Tibial nerve (tissue), 4 donors: ENCODE measurements at regions not wholly inside any gene's neighbourhood (a gene's known extent, or its start where the extent isn't known, plus 50 kb on each side); places are given as distances from the start of the nearest gene placed in this dataset.

ENCODE experiments used
- DNase-seq, 2 donors: peaks; one replicate each; pipeline ENCODE4 v3.0.0-alpha.2; 2019; ENCODE audit warnings: low spot score in 2 of 2
- H3K27ac ChIP-seq, 4 donors: fragments of 200-600 bp; sonication (generic) in 3 of 4; one replicate each; pipeline ENCODE4 v1.5.1; 2017 to 2019; ENCODE audit warnings: mild to moderate bottlenecking in 1 of 4
- H3K27me3 ChIP-seq, 2 donors: fragments of 200-600 bp; sonication (generic) in 1 of 2; one replicate each; pipeline versions ENCODE4 v1.5.1 to v1.6.0; 2017 to 2019
- H3K36me3 ChIP-seq, 3 donors: fragments of 200-600 bp; sonication (generic); one replicate each; pipeline ENCODE4 v1.5.1; 2018 to 2019
- H3K4me1 ChIP-seq, 4 donors: fragments of 200-600 bp; sonication (generic) in 3 of 4; one replicate each; pipeline ENCODE4 v1.5.1; 2017 to 2019
- H3K4me3 ChIP-seq, 4 donors: fragments of 200-600 bp; sonication (generic) in 3 of 4; one replicate each; pipeline ENCODE4 v1.5.1; 2017 to 2019; ENCODE audit warnings: mild to moderate bottlenecking in 1 of 4, moderate library complexity in 1 of 4
- H3K9me3 ChIP-seq, 4 donors: fragments of 200-600 bp; sonication (generic) in 3 of 4; one replicate each; pipeline ENCODE4 v1.5.1; 2017 to 2019
- EP300 ChIP-seq, 2 donors: sonication (generic); formaldehyde crosslinking; IDR thresholded peaks; one replicate each; pipeline ENCODE4 v1.6.1; 2017; ENCODE audit warnings: antibody characterized with exemption in 2 of 2, mild to moderate bottlenecking in 1 of 2
- POLR2A ChIP-seq, 2 donors: fragments of 450-650 bp; IDR thresholded peaks; one replicate each; pipeline ENCODE4 v1.6.1; 2017; ENCODE audit warnings: antibody characterized with exemption in 2 of 2, mild to moderate bottlenecking in 2 of 2, moderate library complexity in 2 of 2
- WGBS, 2 donors: methylation state at CpG; one replicate each; pipeline ENCODE4 v1.1.5; 2018; 5-methylcytosine and 5-hydroxymethylcytosine counted together
- TF ChIP-seq, protein P1 (sequence below), 5 experiments: fragments of 200-600 bp in 3 of 5; fragments of 450-650 bp in 2 of 5; sonication (generic) in 3 of 5; IDR thresholded peaks; one replicate each; pipeline ENCODE4 v1.5.1; 2016 to 2019; ENCODE audit warnings: antibody characterized with exemption in 5 of 5, mild to moderate bottlenecking in 3 of 5, moderate library complexity in 2 of 5

DNA sequence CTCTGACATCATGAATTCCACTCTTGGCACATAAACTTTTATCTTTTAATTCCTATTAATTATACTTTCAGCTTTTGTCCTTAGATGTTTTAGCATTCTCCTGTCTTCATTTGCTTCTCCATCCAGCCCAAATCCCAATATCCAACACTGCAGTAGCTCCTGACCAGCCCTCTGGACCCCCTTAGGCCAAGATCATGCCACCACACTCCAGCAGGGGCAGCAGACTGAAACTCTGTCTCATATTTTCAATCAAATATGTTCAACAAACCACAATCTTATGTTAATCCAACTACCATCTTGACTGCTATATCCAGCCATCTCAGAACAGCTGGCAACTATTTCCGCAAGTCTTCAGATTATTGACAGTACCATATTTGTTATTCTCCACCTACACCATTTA lies 315.8 kb upstream of the ROBO2 start:
- no peaks in the 10 kb centered on the region for H3K9me3 ChIP-seq
- no peak overlapping the region for H3K4me3 ChIP-seq
- 94 to 97% methylated on average over 1 of the region's 1 CpG for WGBS, 2 donors
- TF ChIP-seq POLR2A (IDR thresholded peaks at IDR 0.05) (no peak), EP300 (IDR thresholded peaks at IDR 0.05) (no peak)
- TF ChIP-seq, protein P1, sequence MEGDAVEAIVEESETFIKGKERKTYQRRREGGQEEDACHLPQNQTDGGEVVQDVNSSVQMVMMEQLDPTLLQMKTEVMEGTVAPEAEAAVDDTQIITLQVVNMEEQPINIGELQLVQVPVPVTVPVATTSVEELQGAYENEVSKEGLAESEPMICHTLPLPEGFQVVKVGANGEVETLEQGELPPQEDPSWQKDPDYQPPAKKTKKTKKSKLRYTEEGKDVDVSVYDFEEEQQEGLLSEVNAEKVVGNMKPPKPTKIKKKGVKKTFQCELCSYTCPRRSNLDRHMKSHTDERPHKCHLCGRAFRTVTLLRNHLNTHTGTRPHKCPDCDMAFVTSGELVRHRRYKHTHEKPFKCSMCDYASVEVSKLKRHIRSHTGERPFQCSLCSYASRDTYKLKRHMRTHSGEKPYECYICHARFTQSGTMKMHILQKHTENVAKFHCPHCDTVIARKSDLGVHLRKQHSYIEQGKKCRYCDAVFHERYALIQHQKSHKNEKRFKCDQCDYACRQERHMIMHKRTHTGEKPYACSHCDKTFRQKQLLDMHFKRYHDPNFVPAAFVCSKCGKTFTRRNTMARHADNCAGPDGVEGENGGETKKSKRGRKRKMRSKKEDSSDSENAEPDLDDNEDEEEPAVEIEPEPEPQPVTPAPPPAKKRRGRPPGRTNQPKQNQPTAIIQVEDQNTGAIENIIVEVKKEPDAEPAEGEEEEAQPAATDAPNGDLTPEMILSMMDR (IDR thresholded peaks at IDR 0.05), result no peak
- no peaks in the 10 kb centered on the region for H3K4me1 ChIP-seq
- no peaks in the 10 kb centered on the region for H3K36me3 ChIP-seq
- DNase-seq, result no peak
- H3K27me3 ChIP-seq, result no peaks in the 10 kb centered on the region
- no peak overlapping the region for H3K27ac ChIP-seq

DNA sequence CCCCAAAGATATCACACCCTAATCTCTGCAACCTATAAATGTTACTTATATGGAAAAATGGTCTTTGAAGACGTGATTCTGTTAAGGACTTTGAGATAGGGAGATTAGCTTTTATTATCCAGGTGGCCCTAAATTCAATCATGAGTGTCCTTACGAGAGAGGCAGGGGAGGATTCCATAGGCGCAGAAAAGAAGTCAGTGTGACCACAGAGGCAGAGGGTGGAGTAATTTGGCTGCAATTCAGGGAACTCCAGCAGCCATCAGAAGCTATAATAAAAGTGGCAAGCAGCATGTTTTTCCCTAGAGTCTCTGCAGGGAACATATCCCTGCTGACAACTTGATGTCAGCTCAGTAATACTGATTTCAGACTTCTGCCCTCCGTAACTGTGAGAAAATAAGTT lies 315.2 kb upstream of the ROBO2 start:
- Histone ChIP-seq H3K4me3 (no peak overlapping the region), H3K9me3 (no peaks in the 10 kb centered on the region), H3K27me3 (no peaks in the 10 kb centered on the region), H3K36me3 (no peaks in the 10 kb centered on the region), H3K27ac (no peak overlapping the region), H3K4me1 (no peaks in the 10 kb centered on the region)
- DNase-seq, result no peak
- TF ChIP-seq, protein P1 (IDR thresholded peaks at IDR 0.05), result no peak
- no peak for TF ChIP-seq EP300 (IDR thresholded peaks at IDR 0.05)
- no peak for TF ChIP-seq POLR2A (IDR thresholded peaks at IDR 0.05)
- 39 to 58% methylated on average over 4 of the region's 4 CpGs for WGBS, 2 donors

DNA sequence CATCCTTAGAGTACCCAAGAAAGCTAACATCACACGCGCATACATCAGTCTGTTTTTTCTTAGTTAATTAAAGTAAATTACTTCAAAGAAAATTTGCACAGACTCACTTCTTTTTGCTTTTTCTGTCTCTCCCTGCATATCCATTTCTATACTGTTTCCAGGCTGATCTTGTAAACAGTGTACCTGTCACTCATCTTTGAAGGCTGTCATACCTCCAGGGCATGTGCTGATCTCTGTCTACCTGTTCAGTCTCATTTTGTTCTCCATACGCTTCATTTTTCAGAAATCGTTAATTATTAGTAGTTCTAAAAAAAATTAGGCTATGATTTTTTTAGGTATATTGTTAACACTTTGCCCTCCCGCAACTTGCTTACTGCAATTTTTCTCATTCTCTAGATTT lies 313.9 kb upstream of the ROBO2 start:
- 93 to 96% methylated on average over 5 of the region's 5 CpGs for WGBS, 2 donors
- Histone ChIP-seq H3K27me3 (no peaks in the 10 kb centered on the region), H3K27ac (no peak overlapping the region), H3K4me1 (no peaks in the 10 kb centered on the region), H3K4me3 (no peak overlapping the region), H3K36me3 (no peaks in the 10 kb centered on the region), H3K9me3 (no peaks in the 10 kb centered on the region)
- TF ChIP-seq, protein P1 (IDR thresholded peaks at IDR 0.05), result no peak
- TF ChIP-seq POLR2A (IDR thresholded peaks at IDR 0.05) (no peak), EP300 (IDR thresholded peaks at IDR 0.05) (no peak)
- no peak for DNase-seq

DNA sequence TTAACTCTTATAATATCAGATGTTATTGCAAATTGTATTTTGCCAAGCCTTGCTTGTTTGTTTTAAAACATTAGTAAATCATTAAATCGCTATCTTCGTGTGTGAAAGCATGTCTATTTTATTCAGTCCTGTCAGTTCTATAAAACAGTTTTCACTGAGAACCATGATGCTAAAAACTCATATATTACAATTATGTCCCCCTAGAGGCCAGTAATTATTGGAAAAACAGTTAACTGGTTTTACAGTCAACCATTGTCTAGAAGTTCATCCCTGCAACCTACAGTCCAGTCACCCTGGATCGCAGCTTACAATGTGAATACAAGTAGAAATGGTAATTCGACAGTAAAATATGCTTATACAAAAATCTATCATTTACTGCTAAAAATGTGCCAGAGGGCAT lies 311.5 kb upstream of the ROBO2 start:
- no peak for DNase-seq
- Histone ChIP-seq H3K4me1 (no peaks in the 10 kb centered on the region), H3K4me3 (no peak overlapping the region), H3K9me3 (no peaks in the 10 kb centered on the region), H3K36me3 (no peaks in the 10 kb centered on the region), H3K27ac (no peak overlapping the region), H3K27me3 (no peaks in the 10 kb centered on the region)
- TF ChIP-seq, protein P1 (IDR thresholded peaks at IDR 0.05), result no peak
- TF ChIP-seq EP300 (IDR thresholded peaks at IDR 0.05) (no peak), POLR2A (IDR thresholded peaks at IDR 0.05) (no peak)
- WGBS, 2 donors, result 42 to 44% methylated on average over 4 of the region's 4 CpGs

DNA sequence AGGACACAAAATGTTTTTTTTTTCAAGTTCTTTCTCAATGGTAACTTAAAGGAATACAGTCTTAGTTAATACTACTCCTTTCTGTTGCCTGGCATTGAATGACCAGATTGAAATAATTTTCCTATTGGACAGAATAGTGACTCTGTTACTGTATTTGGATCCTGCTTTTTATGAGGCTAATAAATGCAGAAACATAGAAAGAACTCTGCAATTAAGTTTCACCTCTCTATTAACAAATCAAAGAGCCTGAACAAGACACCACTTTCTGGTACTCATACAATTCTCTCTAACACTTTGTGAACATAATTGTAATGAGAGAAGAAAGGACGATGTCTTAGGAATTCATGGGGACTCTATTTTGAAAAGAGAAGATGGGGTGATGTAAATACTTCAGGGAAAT lies 308.4 kb upstream of the ROBO2 start:
- TF ChIP-seq POLR2A (IDR thresholded peaks at IDR 0.05), result no peak
- TF ChIP-seq, protein P1 (IDR thresholded peaks at IDR 0.05), result no peak
- TF ChIP-seq EP300 (IDR thresholded peaks at IDR 0.05), result no peak
- H3K36me3 ChIP-seq, result no peaks in the 10 kb centered on the region

More for the DNA sequence above, 308.4 kb upstream of the ROBO2 start:
- no peak for DNase-seq
- no peak overlapping the region for H3K27ac ChIP-seq
- 67 to 71% methylated on average over 1 of the region's 1 CpG for WGBS, 2 donors
- no peaks in the 10 kb centered on the region for H3K4me1 ChIP-seq
- H3K4me3 ChIP-seq, result no peak overlapping the region
- no peaks in the 10 kb centered on the region for H3K27me3 ChIP-seq
- no peaks in the 10 kb centered on the region for H3K9me3 ChIP-seq
